BLaER1 (cell line): ENCODE measurements at regions not wholly inside any gene's neighbourhood (a gene's known extent, or its start where the extent isn't known, plus 50 kb on each side); places are given as distances from the start of the nearest gene placed in this dataset.

ENCODE experiments used
- H3K27ac ChIP-seq: shearing (Covaris generic); formaldehyde crosslinking; 2 replicates; pipeline ENCODE4 v1.8.1; 2022
- H3K27me3 ChIP-seq: shearing (Covaris generic); formaldehyde crosslinking; 2 replicates; pipeline ENCODE4 v1.8.1; 2022
- H3K36me3 ChIP-seq: shearing (Covaris generic); formaldehyde crosslinking; 2 replicates; pipeline ENCODE4 v1.8.1; 2022
- H3K4me1 ChIP-seq: shearing (Covaris generic); formaldehyde crosslinking; 2 replicates; pipeline ENCODE4 v1.8.1; 2022
- H3K4me2 ChIP-seq: shearing (Covaris generic); formaldehyde crosslinking; 2 replicates; pipeline ENCODE4 v1.8.1; 2022
- H3K4me3 ChIP-seq: shearing (Covaris generic); formaldehyde crosslinking; 2 replicates; pipeline ENCODE4 v1.8.1; 2022
- H3K9ac ChIP-seq: shearing (Covaris generic); formaldehyde crosslinking; 2 replicates; pipeline ENCODE4 v1.8.1; 2022
- H3K9me3 ChIP-seq: shearing (Covaris generic); formaldehyde crosslinking; 2 replicates; pipeline ENCODE4 v1.8.1; 2022
- H4K20me1 ChIP-seq: shearing (Covaris generic); formaldehyde crosslinking; 2 replicates; pipeline ENCODE4 v1.8.1; 2022
- Cebpa-rat ChIP-seq: shearing (Covaris generic); IDR thresholded peaks from 2 replicates; pipeline ENCODE4 v1.8.1; 2022

GRCh38 chr18:10045296-10045891 is 131.6 kb downstream of the VAPA start:
- peaks cover 16% of the 10 kb centered on the region for H3K9me3 ChIP-seq
- H3K9ac ChIP-seq = no peak overlapping the region
- H3K4me2 ChIP-seq = no peak overlapping the region
- no peaks in the 10 kb centered on the region for H3K27me3 ChIP-seq
- no peaks in the 10 kb centered on the region for H3K4me1 ChIP-seq
- H3K36me3 ChIP-seq = no peaks in the 10 kb centered on the region
- H3K4me3 ChIP-seq = no peak overlapping the region
- no peaks in the 10 kb centered on the region for H4K20me1 ChIP-seq
- H3K27ac ChIP-seq = no peak overlapping the region
- TF ChIP-seq Cebpa-rat = no peak

- H3K27me3 ChIP-seq = no peaks in the 10 kb centered on the region
- H3K9me3 ChIP-seq = peaks cover 16% of the 10 kb centered on the region
- no peak overlapping the region for H3K9ac ChIP-seq
- no peaks in the 10 kb centered on the region for H3K36me3 ChIP-seq
- no peak overlapping the region for H3K4me2 ChIP-seq
- no peak for TF ChIP-seq Cebpa-rat
- no peak overlapping the region for H3K4me3 ChIP-seq
- no peak overlapping the region for H3K27ac ChIP-seq
- H4K20me1 ChIP-seq = no peaks in the 10 kb centered on the region
- no peaks in the 10 kb centered on the region for H3K4me1 ChIP-seq
Measured at GRCh38 chr18:10046178-10046807, 132.5 kb downstream of the VAPA start.

- no peak overlapping the region for H3K4me3 ChIP-seq
- no peak overlapping the region for H3K27ac ChIP-seq
Measured at GRCh38 chr18:10047237-10047636, 133.4 kb downstream of the VAPA start.

DNA sequence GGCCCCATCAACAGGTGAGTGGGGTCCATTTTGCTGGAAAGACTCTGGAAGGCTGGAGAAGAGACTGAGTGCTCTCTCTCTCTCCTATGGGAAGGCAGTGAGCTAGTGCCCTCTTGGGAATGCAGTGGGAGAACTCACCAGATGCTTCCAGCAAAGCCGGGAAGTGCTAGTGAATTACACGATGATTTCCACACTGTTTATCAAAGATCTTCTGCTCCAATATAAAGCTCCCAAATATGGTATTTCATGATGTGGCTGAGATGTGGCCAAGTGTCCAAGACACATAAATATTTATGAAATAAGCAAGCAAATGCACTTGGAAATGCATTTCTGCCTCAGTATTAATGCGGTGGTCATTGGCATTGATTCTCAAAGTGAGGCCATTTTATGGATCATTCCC is 135.9 kb downstream of the VAPA start:
- no peak overlapping the region for H3K4me2 ChIP-seq
- H4K20me1 ChIP-seq = no peaks in the 10 kb centered on the region
- no peaks in the 10 kb centered on the region for H3K27me3 ChIP-seq
- no peak for TF ChIP-seq Cebpa-rat
- no peak overlapping the region for H3K9ac ChIP-seq
- H3K27ac ChIP-seq = no peak overlapping the region
- no peak overlapping the region for H3K4me3 ChIP-seq
- H3K9me3 ChIP-seq = no peaks in the 10 kb centered on the region
- no peaks in the 10 kb centered on the region for H3K4me1 ChIP-seq
- no peaks in the 10 kb centered on the region for H3K36me3 ChIP-seq

More at GRCh38 chr18:10047237-10047636, 133.4 kb downstream of the VAPA start:
- H3K27me3 ChIP-seq = no peaks in the 10 kb centered on the region
- H4K20me1 ChIP-seq = no peaks in the 10 kb centered on the region
- TF ChIP-seq Cebpa-rat = no peak
- H3K9me3 ChIP-seq = peaks cover 9% of the 10 kb centered on the region
- no peak overlapping the region for H3K4me2 ChIP-seq
- no peak overlapping the region for H3K9ac ChIP-seq
- H3K4me1 ChIP-seq = no peaks in the 10 kb centered on the region
- H3K36me3 ChIP-seq = no peaks in the 10 kb centered on the region

GRCh38 chr18:10050956-10051355 is 137.1 kb downstream of the VAPA start:
- Histone ChIP-seq H3K4me2 (no peak overlapping the region), H3K4me3 (no peak overlapping the region), H3K27me3 (no peaks in the 10 kb centered on the region), H3K9me3 (no peaks in the 10 kb centered on the region), H3K4me1 (no peaks in the 10 kb centered on the region), H4K20me1 (no peaks in the 10 kb centered on the region), H3K9ac (no peak overlapping the region), H3K27ac (no peak overlapping the region), H3K36me3 (no peaks in the 10 kb centered on the region)
- TF ChIP-seq Cebpa-rat = no peak

DNA sequence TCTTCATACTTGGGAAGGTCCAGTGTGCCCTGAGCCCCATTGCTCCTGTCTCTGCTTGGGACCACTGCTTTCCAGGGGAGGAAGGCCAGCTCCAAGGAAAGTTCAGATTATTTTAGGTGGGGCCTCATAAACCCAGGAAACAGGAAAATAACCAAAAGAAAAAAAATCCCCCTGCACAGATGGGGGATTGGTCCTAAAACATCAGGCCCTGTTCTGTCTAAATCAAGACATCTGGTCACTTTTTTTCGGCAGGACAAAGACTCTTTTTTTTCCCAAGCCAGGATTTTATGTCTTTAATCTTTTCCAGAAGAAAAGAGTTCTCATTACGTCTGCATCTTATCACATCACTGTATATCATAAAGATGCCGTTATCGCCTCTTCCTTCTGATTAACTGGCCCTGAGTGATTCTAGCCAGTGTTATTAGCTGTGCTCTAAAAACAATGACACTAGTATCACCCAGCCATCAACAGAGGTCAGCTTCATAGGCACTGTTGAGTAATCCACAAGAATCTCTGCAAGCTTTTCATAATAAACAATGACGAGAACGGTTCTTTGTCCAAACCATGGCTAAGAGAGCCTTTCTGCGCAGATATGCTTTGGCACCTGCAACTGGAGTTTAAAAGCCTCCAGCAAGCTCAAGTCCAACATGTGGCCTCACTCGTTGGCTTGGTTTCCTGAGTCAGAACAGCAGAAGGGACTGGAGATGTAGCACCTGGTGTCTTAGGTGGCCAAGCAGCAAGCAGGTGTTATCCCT is 138.2 kb downstream of the VAPA start:
- Histone ChIP-seq H3K9me3 (no peaks in the 10 kb centered on the region), H3K36me3 (no peaks in the 10 kb centered on the region), H3K9ac (no peak overlapping the region), H3K27me3 (no peaks in the 10 kb centered on the region), H3K4me3 (no peak overlapping the region), H3K27ac (no peak overlapping the region), H4K20me1 (no peaks in the 10 kb centered on the region), H3K4me2 (no peak overlapping the region), H3K4me1 (peaks cover 6% of the 10 kb centered on the region)
- no peak for TF ChIP-seq Cebpa-rat

GRCh38 chr18:10052871-10053270 is 139.1 kb downstream of the VAPA start:
- H3K9ac ChIP-seq = no peak overlapping the region
- H3K4me2 ChIP-seq = no peak overlapping the region
- no peaks in the 10 kb centered on the region for H4K20me1 ChIP-seq
- no peaks in the 10 kb centered on the region for H3K36me3 ChIP-seq
- no peaks in the 10 kb centered on the region for H3K9me3 ChIP-seq
- H3K4me1 ChIP-seq = peaks cover 14% of the 10 kb centered on the region
- no peak overlapping the region for H3K27ac ChIP-seq
- H3K4me3 ChIP-seq = no peak overlapping the region
- no peaks in the 10 kb centered on the region for H3K27me3 ChIP-seq
- TF ChIP-seq Cebpa-rat = no peak

DNA sequence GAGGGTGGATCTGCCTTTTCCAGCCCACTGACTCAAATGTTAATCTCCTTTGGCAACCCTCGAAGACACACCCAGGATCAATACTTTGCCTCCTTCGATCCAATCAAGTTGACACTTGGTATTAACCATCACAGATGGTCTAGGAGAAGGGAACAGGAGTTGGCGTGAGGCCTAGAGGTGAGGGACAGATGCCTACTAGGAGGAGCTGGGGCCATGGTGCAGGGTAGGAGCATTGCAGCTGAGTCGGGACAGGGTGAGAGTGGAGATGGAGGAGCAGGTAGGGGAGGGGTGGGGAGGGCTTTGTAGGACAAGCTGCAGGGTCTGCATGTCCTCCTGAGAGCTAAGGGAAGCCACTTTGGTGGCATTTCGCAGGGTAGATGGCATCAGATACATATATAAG is 140.0 kb downstream of the VAPA start:
- Histone ChIP-seq H3K27ac (no peak overlapping the region), H3K9me3 (no peaks in the 10 kb centered on the region), H4K20me1 (no peaks in the 10 kb centered on the region), H3K4me3 (no peak overlapping the region), H3K27me3 (no peaks in the 10 kb centered on the region), H3K9ac (no peak overlapping the region), H3K4me1 (peaks cover 24% of the 10 kb centered on the region), H3K4me2 (no peak overlapping the region), H3K36me3 (no peaks in the 10 kb centered on the region)
- TF ChIP-seq Cebpa-rat = no peak

DNA sequence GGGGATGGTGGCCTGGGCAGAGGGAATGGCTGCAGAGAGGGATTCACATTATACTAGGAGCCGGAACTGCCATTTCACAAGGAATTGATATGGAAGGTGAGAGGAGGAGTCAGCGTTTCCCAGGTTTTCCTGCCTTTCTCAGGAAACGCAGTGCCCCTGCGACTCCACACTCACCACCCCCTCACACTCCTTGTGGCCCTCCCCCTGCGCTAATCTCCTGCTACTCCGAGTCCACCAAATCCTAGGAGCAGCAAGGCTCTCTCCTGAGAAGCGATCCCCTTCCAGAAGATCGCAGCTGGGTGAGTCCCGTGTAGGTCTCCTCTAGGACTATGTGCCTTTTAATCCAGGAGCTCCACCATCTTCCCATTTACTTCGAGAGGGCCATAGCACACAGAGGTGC is 140.6 kb downstream of the VAPA start:
- TF ChIP-seq Cebpa-rat = no peak
- no peaks in the 10 kb centered on the region for H3K9me3 ChIP-seq
- no peaks in the 10 kb centered on the region for H3K27me3 ChIP-seq
- H3K36me3 ChIP-seq = no peaks in the 10 kb centered on the region
- peaks cover 28% of the 10 kb centered on the region for H3K4me1 ChIP-seq
- H3K27ac ChIP-seq = no peak overlapping the region
- H4K20me1 ChIP-seq = no peaks in the 10 kb centered on the region
- H3K4me3 ChIP-seq = no peak overlapping the region
- no peak overlapping the region for H3K4me2 ChIP-seq
- no peak overlapping the region for H3K9ac ChIP-seq

GRCh38 chr18:10055125-10055750 is 141.4 kb downstream of the VAPA start:
- no peak overlapping the region for H3K4me3 ChIP-seq
- H3K4me2 ChIP-seq = no peak overlapping the region
- H4K20me1 ChIP-seq = no peaks in the 10 kb centered on the region
- H3K9me3 ChIP-seq = no peaks in the 10 kb centered on the region
- no peak overlapping the region for H3K9ac ChIP-seq
- H3K4me1 ChIP-seq = peaks cover 37% of the 10 kb centered on the region
- no peaks in the 10 kb centered on the region for H3K27me3 ChIP-seq
- no peak for TF ChIP-seq Cebpa-rat
- H3K27ac ChIP-seq = no peak overlapping the region
- no peaks in the 10 kb centered on the region for H3K36me3 ChIP-seq
